Panc1 (cell line): ENCODE measurements at regions not wholly inside any gene's neighbourhood (a gene's known extent, or its start where the extent isn't known, plus 50 kb on each side); places are given as distances from the start of the nearest gene placed in this dataset.

Experiments used
- CTCF ChIP-seq: fragments of 450-650 bp; IDR thresholded peaks from 2 replicates; pipeline ENCODE4 v1.5.1; 2017; ENCODE audit warnings: mild to moderate bottlenecking
- POLR2AphosphoS5 ChIP-seq: IDR thresholded peaks from 2 replicates; pipeline ENCODE4 v1.6.1; 2012; ENCODE audit warnings: mild to moderate bottlenecking, low read depth, low read length, moderate library complexity
- REST ChIP-seq, 2 experiments: IDR thresholded peaks; 2 replicates each; pipeline ENCODE4 v1.6.1; 2011 to 2012; ENCODE audit warnings: low read depth in 2 of 2, control low read depth in 1 of 2, low read length in 1 of 2, mild to moderate bottlenecking in 1 of 2, moderate library complexity in 1 of 2; ENCODE audit not compliant: insufficient read depth in 1 of 2

- TF ChIP-seq CTCF (no peak), POLR2AphosphoS5 (no peak), REST (IDR thresholded peaks at IDR 0.05; ENCODE audit: insufficient read depth in 1 of 2, low read depth in 2 of 2, low read length in 1 of 2) (no peak)
Observed at GRCh38 chr18:6547476-6547875, 132.8 kb upstream of the L3MBTL4 start.
